Right lobe of liver (tissue), 4 donors: ENCODE measurements at regions not wholly inside any gene's neighbourhood (a gene's known extent, or its start where the extent isn't known, plus 50 kb on each side); places are given as distances from the start of the nearest gene placed in this dataset.

ENCODE experiments used
- CTCF ChIP-seq, 4 donors: fragments of 200-600 bp in 3 of 4; fragments of 450-650 bp in 1 of 4; IDR thresholded peaks; one replicate each; pipeline versions ENCODE4 v1.5.1 to v1.8.0; 2016 to 2022; ENCODE audit warnings: antibody characterized with exemption in 4 of 4, mild to moderate bottlenecking in 2 of 4
- POLR2A ChIP-seq: fragments of 450-650 bp; IDR thresholded peaks from one replicate; pipeline ENCODE4 v1.6.1; 2017; ENCODE audit warnings: antibody characterized with exemption, mild to moderate bottlenecking
- donor health status: DM: no; HTN: no; CAD: no.
- donor health status: DM: no; HTN: no; CAD: no.
- donor health status: DM: no; HTN: yes; CAD: no.

DNA sequence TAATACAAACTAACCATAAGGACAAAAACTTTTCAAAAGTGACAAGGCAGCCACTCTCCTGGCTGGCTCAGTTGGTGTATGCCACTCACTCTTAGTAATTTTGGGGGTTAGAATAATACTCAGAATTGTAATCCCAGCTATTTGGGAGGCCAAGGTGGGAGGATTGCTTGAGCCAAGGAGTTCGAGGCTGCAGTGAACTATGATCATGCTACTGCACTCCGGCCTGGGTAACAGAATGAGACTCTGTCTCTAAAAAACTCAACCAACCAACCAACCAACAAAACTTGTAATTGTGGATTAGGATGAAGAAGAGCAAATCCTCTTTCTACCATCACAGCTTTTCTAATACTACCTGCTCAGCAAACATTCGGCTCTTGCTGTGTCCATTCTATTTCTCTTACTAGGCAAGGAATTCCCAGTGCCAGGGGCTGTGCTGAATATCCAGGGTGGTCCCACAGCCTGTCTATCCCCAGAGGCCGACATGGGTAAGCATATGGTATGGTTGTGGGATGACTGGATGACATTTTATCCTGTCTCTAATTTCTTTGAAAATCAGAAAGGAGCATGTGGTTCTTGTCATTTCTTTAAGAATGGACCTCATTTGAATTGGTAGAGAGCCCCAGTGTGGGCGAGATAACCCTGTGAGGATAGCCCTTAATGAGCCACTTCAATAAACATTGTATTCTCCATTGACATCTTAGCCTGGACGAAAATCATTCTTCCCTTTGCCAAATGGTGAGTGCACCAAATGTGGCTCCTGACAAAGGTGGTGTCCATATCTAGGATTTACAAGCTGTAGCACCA, 220.1 kb downstream of the MYCN start:
- TF ChIP-seq CTCF (IDR thresholded peaks at IDR 0.05), result no peak
- TF ChIP-seq POLR2A, result no peak
